ENCODE measurements at regions not wholly inside any gene's neighbourhood (a gene's known extent, or its start where the extent isn't known, plus 50 kb on each side); places are given as distances from the start of the nearest gene placed in this dataset.

DNA sequence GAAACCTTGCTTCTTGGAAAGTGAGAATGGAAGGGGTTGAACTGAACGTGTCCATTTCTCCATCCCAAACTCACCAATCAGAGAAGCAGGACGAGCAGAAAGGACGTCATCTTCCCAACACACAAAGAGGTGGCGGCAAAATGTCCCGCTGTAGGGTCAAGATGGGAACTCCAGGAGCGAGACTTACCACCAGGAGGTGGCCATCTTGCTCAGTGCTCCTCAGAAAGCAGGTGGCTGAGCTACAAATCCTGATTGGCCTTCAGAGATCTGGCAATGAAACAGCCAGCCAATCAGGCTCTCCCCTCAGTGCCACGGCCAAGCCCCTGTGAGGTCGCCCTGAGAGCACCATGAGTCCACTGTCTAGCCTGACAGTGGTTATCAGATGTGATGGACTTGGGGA, 259.0 kb downstream of the NDUFS4 start:
- H3K27me3 ChIP-seq (ENCODE audit: control insufficient read depth, insufficient read depth, low read length, poor library complexity, severe bottlenecking) = no peaks in the 10 kb centered on the region
- no peak overlapping the region for H3K27ac ChIP-seq (ENCODE audit: low read depth, low read length)
- H3K36me3 ChIP-seq (ENCODE audit: control insufficient read depth, insufficient read depth, low read length) = no peaks in the 10 kb centered on the region
- no peaks in the 10 kb centered on the region for H3K9me3 Mint-ChIP-seq
- no peak for DNase-seq
- H3K4me3 Mint-ChIP-seq = no peak overlapping the region
- TF ChIP-seq, protein P1, sequence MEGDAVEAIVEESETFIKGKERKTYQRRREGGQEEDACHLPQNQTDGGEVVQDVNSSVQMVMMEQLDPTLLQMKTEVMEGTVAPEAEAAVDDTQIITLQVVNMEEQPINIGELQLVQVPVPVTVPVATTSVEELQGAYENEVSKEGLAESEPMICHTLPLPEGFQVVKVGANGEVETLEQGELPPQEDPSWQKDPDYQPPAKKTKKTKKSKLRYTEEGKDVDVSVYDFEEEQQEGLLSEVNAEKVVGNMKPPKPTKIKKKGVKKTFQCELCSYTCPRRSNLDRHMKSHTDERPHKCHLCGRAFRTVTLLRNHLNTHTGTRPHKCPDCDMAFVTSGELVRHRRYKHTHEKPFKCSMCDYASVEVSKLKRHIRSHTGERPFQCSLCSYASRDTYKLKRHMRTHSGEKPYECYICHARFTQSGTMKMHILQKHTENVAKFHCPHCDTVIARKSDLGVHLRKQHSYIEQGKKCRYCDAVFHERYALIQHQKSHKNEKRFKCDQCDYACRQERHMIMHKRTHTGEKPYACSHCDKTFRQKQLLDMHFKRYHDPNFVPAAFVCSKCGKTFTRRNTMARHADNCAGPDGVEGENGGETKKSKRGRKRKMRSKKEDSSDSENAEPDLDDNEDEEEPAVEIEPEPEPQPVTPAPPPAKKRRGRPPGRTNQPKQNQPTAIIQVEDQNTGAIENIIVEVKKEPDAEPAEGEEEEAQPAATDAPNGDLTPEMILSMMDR (conservative IDR thresholded peaks at IDR 0.05) = no peak
- H3K36me3 Mint-ChIP-seq (ENCODE audit: low read depth) = no peaks in the 10 kb centered on the region
- no peak overlapping the region for H3K9ac ChIP-seq (ENCODE audit: extremely low read depth, low read length, poor library complexity, severe bottlenecking)
- no peak overlapping the region for H3K4me3 ChIP-seq (ENCODE audit: low read length)
- H3K4me1 ChIP-seq (ENCODE audit: control insufficient read depth, insufficient read depth, low read length) = no peaks in the 10 kb centered on the region
- H3K4me1 Mint-ChIP-seq = peaks cover 16% of the 10 kb centered on the region
- WGBS, 2 experiments (ENCODE audit: insufficient coverage in 1 of 2, insufficient read length in 1 of 2) = 98% methylated on average over 6 to 8 of the region's 8 CpGs
- no peak overlapping the region for H3K27ac Mint-ChIP-seq
- H3K27me3 Mint-ChIP-seq (ENCODE audit: insufficient read depth) = no peaks in the 10 kb centered on the region
- no peaks in the 10 kb centered on the region for H3K9me3 ChIP-seq (ENCODE audit: control insufficient read depth, low read length)

DNA sequence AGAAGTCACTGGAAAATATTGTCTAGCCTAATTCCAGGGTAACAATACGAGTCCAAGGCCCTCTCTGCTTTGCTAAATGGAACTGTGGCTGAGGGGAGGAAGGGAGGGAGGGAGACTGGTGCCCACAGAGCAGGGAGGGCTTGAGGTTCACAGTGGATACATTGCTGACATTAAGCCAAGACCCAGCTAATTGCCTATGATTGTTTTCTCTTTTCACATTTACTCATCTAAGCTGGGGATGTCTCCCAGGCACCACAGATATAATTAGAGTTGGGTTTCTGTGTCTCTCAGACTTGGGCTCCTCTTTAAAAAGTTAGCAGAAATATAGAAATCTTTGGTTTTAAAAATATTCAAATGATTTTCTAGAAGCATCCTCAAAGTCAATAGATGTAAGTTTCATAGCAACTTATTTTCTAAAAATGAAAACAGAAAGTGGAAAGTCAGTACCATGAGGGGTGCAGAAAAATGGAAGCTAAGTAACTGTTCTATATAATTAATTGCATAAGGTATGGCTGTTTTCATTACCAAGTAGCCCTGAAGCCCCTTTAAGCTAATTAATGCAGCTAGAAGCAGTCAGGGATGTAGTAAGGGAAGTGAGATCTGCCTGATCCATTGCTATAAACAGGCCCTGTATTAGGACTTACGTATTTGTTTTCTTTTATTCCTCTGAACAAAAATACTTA, 259.8 kb downstream of the NDUFS4 start:
- peaks cover 16% of the 10 kb centered on the region for H3K4me1 Mint-ChIP-seq
- no peaks in the 10 kb centered on the region for H3K36me3 ChIP-seq (ENCODE audit: control insufficient read depth, insufficient read depth, low read length)
- H3K9me3 Mint-ChIP-seq = no peaks in the 10 kb centered on the region
- no peak overlapping the region for H3K9ac ChIP-seq (ENCODE audit: extremely low read depth, low read length, poor library complexity, severe bottlenecking)
- TF ChIP-seq, protein P1 (conservative IDR thresholded peaks at IDR 0.05) = no peak
- H3K4me3 ChIP-seq (ENCODE audit: low read length) = no peak overlapping the region
- H3K9me3 ChIP-seq (ENCODE audit: control insufficient read depth, low read length) = no peaks in the 10 kb centered on the region
- 70 to 72% methylated on average over 1 to 2 of the region's 2 CpGs for WGBS, 2 experiments (ENCODE audit: insufficient coverage in 1 of 2, insufficient read length in 1 of 2)
- no peak overlapping the region for H3K4me3 Mint-ChIP-seq
- H3K27me3 ChIP-seq (ENCODE audit: control insufficient read depth, insufficient read depth, low read length, poor library complexity, severe bottlenecking) = no peaks in the 10 kb centered on the region
- DNase-seq = no peak
- H3K27ac ChIP-seq (ENCODE audit: low read depth, low read length) = no peak overlapping the region
- no peaks in the 10 kb centered on the region for H3K36me3 Mint-ChIP-seq (ENCODE audit: low read depth)
- no peaks in the 10 kb centered on the region for H3K4me1 ChIP-seq (ENCODE audit: control insufficient read depth, insufficient read depth, low read length)
- H3K27me3 Mint-ChIP-seq (ENCODE audit: insufficient read depth) = no peaks in the 10 kb centered on the region
- no peak overlapping the region for H3K27ac Mint-ChIP-seq

DNA sequence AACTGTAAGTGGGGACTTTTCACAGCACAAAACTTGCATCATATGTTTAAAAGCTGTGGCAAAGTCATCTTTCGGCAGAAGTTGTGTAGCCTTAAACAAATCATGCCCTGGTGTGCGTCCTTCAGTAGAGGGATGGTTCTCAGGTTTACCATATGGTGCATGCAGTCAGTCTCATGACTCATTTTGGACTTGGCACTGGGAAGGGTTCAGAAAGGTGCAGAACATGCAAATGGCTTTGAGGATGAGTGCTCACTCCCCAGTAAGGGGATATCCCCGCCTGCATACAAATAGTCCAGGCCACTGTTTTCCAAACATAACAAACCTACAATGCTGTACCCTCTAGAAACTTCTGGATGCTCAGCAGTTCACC, 260.3 kb downstream of the NDUFS4 start:
- TF ChIP-seq, protein P1 (conservative IDR thresholded peaks at IDR 0.05) = no peak
- no peak overlapping the region for H3K9ac ChIP-seq (ENCODE audit: extremely low read depth, low read length, poor library complexity, severe bottlenecking)
- WGBS, 2 experiments (ENCODE audit: insufficient coverage in 1 of 2, insufficient read length in 1 of 2) = 90 to 100% methylated on average over 3 of the region's 3 CpGs
- H3K4me3 Mint-ChIP-seq = no peak overlapping the region
- H3K36me3 Mint-ChIP-seq (ENCODE audit: low read depth) = no peaks in the 10 kb centered on the region
- H3K4me3 ChIP-seq (ENCODE audit: low read length) = no peak overlapping the region
- H3K9me3 ChIP-seq (ENCODE audit: control insufficient read depth, low read length) = no peaks in the 10 kb centered on the region
- H3K27me3 Mint-ChIP-seq (ENCODE audit: insufficient read depth) = no peaks in the 10 kb centered on the region
- H3K27ac ChIP-seq (ENCODE audit: low read depth, low read length) = no peak overlapping the region
- no peaks in the 10 kb centered on the region for H3K27me3 ChIP-seq (ENCODE audit: control insufficient read depth, insufficient read depth, low read length, poor library complexity, severe bottlenecking)
- no peak overlapping the region for H3K27ac Mint-ChIP-seq
- no peaks in the 10 kb centered on the region for H3K4me1 ChIP-seq (ENCODE audit: control insufficient read depth, insufficient read depth, low read length)
- no peaks in the 10 kb centered on the region for H3K9me3 Mint-ChIP-seq
- no peak for DNase-seq
- H3K4me1 Mint-ChIP-seq = peaks cover 11% of the 10 kb centered on the region
- H3K36me3 ChIP-seq (ENCODE audit: control insufficient read depth, insufficient read depth, low read length) = no peaks in the 10 kb centered on the region
